ENCODE measurements at regions not wholly inside any gene's neighbourhood (a gene's known extent, or its start where the extent isn't known, plus 50 kb on each side); places are given as distances from the start of the nearest gene placed in this dataset.

DNA sequence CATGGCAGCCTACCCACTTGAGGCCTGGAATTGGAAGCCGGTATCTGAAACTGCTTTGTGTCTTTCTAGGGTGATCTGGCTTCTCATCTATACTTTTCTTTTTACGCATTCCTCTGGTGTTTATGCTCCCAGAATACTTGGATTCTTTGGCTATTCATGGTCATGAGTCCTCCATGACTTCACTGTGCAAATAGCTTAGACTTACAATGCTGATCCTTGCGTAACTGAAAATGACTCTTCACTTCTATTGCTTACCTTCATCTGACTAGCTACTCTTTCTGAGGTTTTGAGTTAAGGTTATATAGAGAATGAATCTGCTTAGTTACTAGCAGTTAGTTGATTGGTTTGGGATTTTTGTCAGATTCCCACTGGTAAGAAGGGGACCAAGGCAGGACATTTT lies 121.7 kb upstream of the NOVA1 start:
- Histone ChIP-seq H3K27ac (no peak overlapping the region), H3K4me3 (no peak overlapping the region), H3K36me3 (ENCODE audit: low read depth, missing control alignments) (no peaks in the 10 kb centered on the region), H3K27me3 (no peaks in the 10 kb centered on the region), H3K9me3 (no peaks in the 10 kb centered on the region), H3K4me1 (no peaks in the 10 kb centered on the region)
- TF ChIP-seq CTCF (IDR thresholded peaks at IDR 0.05) = no peak
- no peak for TF ChIP-seq POLR2A (IDR thresholded peaks at IDR 0.05)
- 93 to 99% methylated on average over 3 of the region's 3 CpGs for WGBS, 2 donors
- no peak for DNase-seq
- intact Hi-C loops (cut with DNase I; ENCODE audit: low total_unique reads) = no loop called here

GRCh38 chr14:26722258-26722657 lies 124.4 kb upstream of the NOVA1 start:
- Histone ChIP-seq H3K27ac (no peak overlapping the region), H3K9me3 (no peaks in the 10 kb centered on the region), H3K4me3 (no peak overlapping the region), H3K27me3 (no peaks in the 10 kb centered on the region), H3K4me1 (no peaks in the 10 kb centered on the region), H3K36me3 (ENCODE audit: low read depth, missing control alignments) (no peaks in the 10 kb centered on the region)
- no peak for DNase-seq
- TF ChIP-seq POLR2A (IDR thresholded peaks at IDR 0.05) (no peak), CTCF (IDR thresholded peaks at IDR 0.05) (no peak)
- intact Hi-C loops (cut with DNase I; ENCODE audit: low total_unique reads) = no loop called here

DNA sequence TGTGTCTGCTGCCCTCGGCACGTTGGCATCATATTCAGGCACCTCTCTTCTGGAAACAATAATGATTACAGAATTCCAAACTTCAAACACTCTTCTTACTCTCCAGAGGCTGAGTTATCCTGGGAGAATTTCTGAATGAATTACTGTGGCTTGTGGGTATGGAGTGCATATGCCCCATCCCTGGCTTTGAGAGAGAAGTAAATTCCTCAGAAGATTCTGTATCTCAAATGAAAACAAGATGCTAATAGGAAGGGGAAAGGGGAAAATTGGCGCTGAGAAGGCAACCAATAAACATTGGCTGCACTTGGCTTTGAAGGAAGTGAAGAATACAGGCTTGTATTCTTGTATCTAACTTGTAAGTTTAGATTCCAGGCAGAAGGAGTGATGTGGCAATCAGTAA lies 132.0 kb upstream of the NOVA1 start:
- Histone ChIP-seq H3K36me3 (ENCODE audit: low read depth, missing control alignments) (no peaks in the 10 kb centered on the region), H3K4me3 (no peak overlapping the region), H3K4me1 (no peaks in the 10 kb centered on the region), H3K27ac (no peak overlapping the region), H3K27me3 (no peaks in the 10 kb centered on the region), H3K9me3 (no peaks in the 10 kb centered on the region)
- intact Hi-C loops (cut with DNase I; ENCODE audit: low total_unique reads) = no loop called here
- 78 to 82% methylated on average over 3 of the region's 3 CpGs for WGBS, 2 donors
- no peak for DNase-seq
- TF ChIP-seq CTCF (IDR thresholded peaks at IDR 0.05) = no peak
- no peak for TF ChIP-seq POLR2A (IDR thresholded peaks at IDR 0.05)

- no peaks in the 10 kb centered on the region for H3K27me3 ChIP-seq
- no peaks in the 10 kb centered on the region for H3K9me3 ChIP-seq
- intact Hi-C loops (cut with DNase I; ENCODE audit: low total_unique reads) = no loop called here
- peak; percentile 58 for DNase-seq
- TF ChIP-seq CTCF (IDR thresholded peaks at IDR 0.05) = peak; percentile 5 to 41 (median 13)
- no peak for TF ChIP-seq POLR2A (IDR thresholded peaks at IDR 0.05)
- WGBS, 2 donors = 86 to 90% methylated on average over 4 of the region's 4 CpGs
- no peaks in the 10 kb centered on the region for H3K4me1 ChIP-seq
- no peak overlapping the region for H3K4me3 ChIP-seq
- H3K36me3 ChIP-seq (ENCODE audit: low read depth, missing control alignments) = no peaks in the 10 kb centered on the region
- H3K27ac ChIP-seq = no peak overlapping the region
Measured at GRCh38 chr14:26730929-26731618, 133.2 kb upstream of the NOVA1 start.

DNA sequence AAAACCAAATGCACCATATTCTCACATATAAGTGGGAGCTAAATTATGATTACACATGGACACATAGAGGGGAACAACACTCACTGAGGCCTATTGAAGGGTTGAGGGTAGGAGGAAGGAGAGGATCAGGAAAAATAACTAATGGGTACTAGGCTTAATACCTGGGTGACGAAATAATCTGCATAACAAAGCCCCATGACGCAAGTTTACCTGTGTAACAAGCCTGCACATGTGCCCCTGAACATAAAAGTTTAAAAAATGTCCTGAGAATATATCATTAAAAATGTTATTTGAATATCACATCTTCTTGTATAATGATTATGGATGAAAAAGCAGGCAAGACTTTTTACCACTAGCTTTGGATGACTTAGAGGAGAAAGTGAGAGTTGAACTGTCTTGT lies 138.0 kb upstream of the NOVA1 start:
- no peak for DNase-seq
- Histone ChIP-seq H3K27me3 (no peaks in the 10 kb centered on the region), H3K9me3 (no peaks in the 10 kb centered on the region), H3K4me1 (no peaks in the 10 kb centered on the region), H3K27ac (no peak overlapping the region), H3K4me3 (no peak overlapping the region), H3K36me3 (ENCODE audit: low read depth, missing control alignments) (no peaks in the 10 kb centered on the region)
- 66 to 74% methylated on average over 2 of the region's 2 CpGs for WGBS, 2 donors
- TF ChIP-seq CTCF (IDR thresholded peaks at IDR 0.05) (no peak), POLR2A (IDR thresholded peaks at IDR 0.05) (no peak)
- intact Hi-C loops (cut with DNase I; ENCODE audit: low total_unique reads) = no loop called here
